ENCODE measurements at regions not wholly inside any gene's neighbourhood (a gene's known extent, or its start where the extent isn't known, plus 50 kb on each side); places are given as distances from the start of the nearest gene placed in this dataset.

GRCh38 chr7:110407242-110407641 lies 683.7 kb upstream of the LRRN3 start:
- no peak for TF ChIP-seq CTCF (IDR thresholded peaks at IDR 0.05; ENCODE audit: borderline replicate concordance, insufficient read depth, low read depth, low read length)
- no peak overlapping the region for H3K4me3 ChIP-seq (ENCODE audit: low read depth, low read length)

GRCh38 chr7:110407706-110408105 lies 683.2 kb upstream of the LRRN3 start:
- TF ChIP-seq CTCF (IDR thresholded peaks at IDR 0.05; ENCODE audit: borderline replicate concordance, insufficient read depth, low read depth, low read length), result no peak
- no peak overlapping the region for H3K4me3 ChIP-seq (ENCODE audit: low read depth, low read length)

GRCh38 chr7:110412614-110413013 lies 678.3 kb upstream of the LRRN3 start:
- no peak overlapping the region for H3K4me3 ChIP-seq (ENCODE audit: low read depth, low read length)
- no peak for TF ChIP-seq CTCF (IDR thresholded peaks at IDR 0.05; ENCODE audit: borderline replicate concordance, insufficient read depth, low read depth, low read length)

GRCh38 chr7:110413038-110413437 lies 677.9 kb upstream of the LRRN3 start:
- no peak for TF ChIP-seq CTCF (IDR thresholded peaks at IDR 0.05; ENCODE audit: borderline replicate concordance, insufficient read depth, low read depth, low read length)

GRCh38 chr7:110417611-110418010 lies 673.3 kb upstream of the LRRN3 start:
- no peak overlapping the region for H3K4me3 ChIP-seq (ENCODE audit: low read depth, low read length)
- TF ChIP-seq CTCF (IDR thresholded peaks at IDR 0.05; ENCODE audit: borderline replicate concordance, insufficient read depth, low read depth, low read length), result no peak

More at GRCh38 chr7:110413038-110413437, 677.9 kb upstream of the LRRN3 start:
- no peak overlapping the region for H3K4me3 ChIP-seq (ENCODE audit: low read depth, low read length)

GRCh38 chr7:110418659-110419280 lies 672.2 kb upstream of the LRRN3 start:
- no peak overlapping the region for H3K4me3 ChIP-seq (ENCODE audit: low read depth, low read length)
- no peak for TF ChIP-seq CTCF (IDR thresholded peaks at IDR 0.05; ENCODE audit: borderline replicate concordance, insufficient read depth, low read depth, low read length)

GRCh38 chr7:110420788-110421187 lies 670.1 kb upstream of the LRRN3 start:
- H3K4me3 ChIP-seq (ENCODE audit: low read depth, low read length), result no peak overlapping the region
- TF ChIP-seq CTCF (IDR thresholded peaks at IDR 0.05; ENCODE audit: borderline replicate concordance, insufficient read depth, low read depth, low read length), result no peak

All from GM12875 (cell line).